Stimulated activated effector memory CD8-positive, alpha-beta T cell treated with anti-CD3 and anti-CD28 coated beads, Interleukin-12 subunit alpha, Interleukin-12 subunit beta, amount 100 ng/mL, for 72 hours (primary cell): ENCODE measurements at regions not wholly inside any gene's neighbourhood (a gene's known extent, or its start where the extent isn't known, plus 50 kb on each side); places are given as distances from the start of the nearest gene placed in this dataset.

ENCODE experiments used
- ATAC-seq: fragments of 150-1000 bp; cut with Tn5 transposase; 2 replicates; pipeline ENCODE4 v1.10.0; 2021
- DNase-seq, 2 donors: peaks; one replicate each; pipeline ENCODE4 v3.0.0; 2021 to 2022; ENCODE audit warnings: low spot score in 2 of 2
- H3K27ac Mint-ChIP-seq: one replicate; pipeline ENCODE4 v1.8.0; 2022; ENCODE audit warnings: mild to moderate bottlenecking, mixed read lengths
- H3K36me3 Mint-ChIP-seq: one replicate; pipeline ENCODE4 v1.8.0; 2022; ENCODE audit warnings: mild to moderate bottlenecking, mixed read lengths
- H3K4me1 Mint-ChIP-seq: one replicate; pipeline ENCODE4 v1.8.0; 2022; ENCODE audit warnings: mixed read lengths
- H3K4me3 Mint-ChIP-seq: one replicate; pipeline ENCODE4 v1.8.0; 2022; ENCODE audit warnings: mild to moderate bottlenecking, mixed read lengths
- H3K9me3 Mint-ChIP-seq: one replicate; pipeline ENCODE4 v1.8.0; 2022; ENCODE audit warnings: mixed read lengths

DNA sequence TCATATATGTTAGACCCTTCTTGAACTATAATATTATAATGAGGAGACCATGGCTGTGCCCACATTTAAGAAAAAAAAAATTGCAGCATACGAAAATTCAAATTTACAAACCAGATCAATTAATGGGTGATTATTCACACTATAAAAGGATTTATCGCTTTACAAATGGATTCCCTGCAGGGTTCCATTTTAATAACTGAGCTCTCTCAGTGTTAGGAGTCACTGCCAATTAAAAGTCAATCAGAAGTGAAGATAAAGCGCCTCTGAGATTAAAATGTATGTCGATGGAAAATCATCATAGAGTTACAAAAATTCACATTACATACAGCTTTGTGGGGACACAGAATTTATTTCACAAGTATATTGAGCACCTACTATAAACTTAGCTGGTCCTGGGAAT is 66.6 kb upstream of the SMARCA2 start:
- DNase-seq: no peak
- Mint-ChIP-seq H3K9me3 (no peaks in the 10 kb centered on the region), H3K4me3 (no peak overlapping the region), H3K4me1 (no peaks in the 10 kb centered on the region), H3K36me3 (no peaks in the 10 kb centered on the region), H3K27ac (no peak overlapping the region)
- no peak for ATAC-seq

GRCh38 chr9:1951446-1951845 is 63.7 kb upstream of the SMARCA2 start:
- Mint-ChIP-seq H3K4me3 (no peak overlapping the region), H3K4me1 (no peaks in the 10 kb centered on the region), H3K9me3 (no peaks in the 10 kb centered on the region), H3K27ac (no peak overlapping the region), H3K36me3 (no peaks in the 10 kb centered on the region)
- DNase-seq: no peak
- no peak for ATAC-seq

- Mint-ChIP-seq H3K27ac (no peak overlapping the region), H3K4me1 (no peaks in the 10 kb centered on the region)
Measured at GRCh38 chr9:1952001-1952400, 63.1 kb upstream of the SMARCA2 start.

DNA sequence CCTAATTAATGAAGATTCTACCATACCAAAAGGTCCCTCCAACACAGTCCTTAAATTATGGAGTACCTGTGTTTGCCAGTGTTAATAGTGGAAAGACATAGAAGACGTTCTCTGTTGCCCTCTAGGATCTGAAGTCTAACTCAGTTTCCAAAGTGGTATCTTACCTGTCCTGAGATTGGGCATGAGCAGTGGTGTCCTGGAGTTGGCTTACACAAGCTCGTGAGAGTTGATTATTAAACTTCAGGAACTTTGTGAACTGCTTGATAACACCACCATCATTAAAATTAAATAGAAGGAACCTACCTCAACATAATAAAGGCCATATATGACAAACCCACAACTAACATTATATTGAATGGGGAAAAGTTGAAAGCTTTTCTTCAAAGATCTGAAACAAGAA is 60.9 kb upstream of the SMARCA2 start:
- DNase-seq: no peak
- Mint-ChIP-seq H3K27ac (no peak overlapping the region), H3K4me1 (no peaks in the 10 kb centered on the region), H3K4me3 (no peak overlapping the region), H3K36me3 (no peaks in the 10 kb centered on the region), H3K9me3 (no peaks in the 10 kb centered on the region)
- ATAC-seq: no peak

More at GRCh38 chr9:1952001-1952400, 63.1 kb upstream of the SMARCA2 start:
- Mint-ChIP-seq H3K36me3 (no peaks in the 10 kb centered on the region), H3K9me3 (no peaks in the 10 kb centered on the region), H3K4me3 (no peak overlapping the region)
- DNase-seq: no peak
- ATAC-seq: no peak

GRCh38 chr9:1956958-1957357 is 58.2 kb upstream of the SMARCA2 start:
- Mint-ChIP-seq H3K27ac (no peak overlapping the region), H3K9me3 (no peaks in the 10 kb centered on the region), H3K36me3 (no peaks in the 10 kb centered on the region), H3K4me3 (no peak overlapping the region), H3K4me1 (no peaks in the 10 kb centered on the region)
- DNase-seq (no peak), ATAC-seq (no peak)

DNA sequence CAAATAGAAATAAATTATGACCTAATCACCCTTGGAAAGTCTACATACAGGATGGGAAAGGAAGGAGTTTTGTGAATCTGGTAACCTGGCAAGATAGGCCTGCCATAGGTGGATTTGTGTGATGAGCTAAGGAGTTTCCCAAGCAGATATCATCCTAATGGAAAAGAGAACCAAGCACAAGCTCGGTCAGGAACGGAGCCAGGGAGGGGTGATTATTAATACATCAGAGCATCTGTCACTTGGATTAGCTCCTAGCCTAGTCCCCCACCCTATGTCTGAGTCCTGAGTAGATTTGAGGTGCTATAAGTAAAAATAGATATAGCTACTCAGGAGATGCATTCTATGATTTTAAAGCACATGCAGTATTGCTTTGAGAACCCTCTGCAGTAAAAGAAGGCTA is 57.3 kb upstream of the SMARCA2 start:
- DNase-seq: no peak
- Mint-ChIP-seq H3K36me3 (no peaks in the 10 kb centered on the region), H3K4me1 (no peaks in the 10 kb centered on the region), H3K9me3 (no peaks in the 10 kb centered on the region), H3K27ac (no peak overlapping the region), H3K4me3 (no peak overlapping the region)
- no peak for ATAC-seq

DNA sequence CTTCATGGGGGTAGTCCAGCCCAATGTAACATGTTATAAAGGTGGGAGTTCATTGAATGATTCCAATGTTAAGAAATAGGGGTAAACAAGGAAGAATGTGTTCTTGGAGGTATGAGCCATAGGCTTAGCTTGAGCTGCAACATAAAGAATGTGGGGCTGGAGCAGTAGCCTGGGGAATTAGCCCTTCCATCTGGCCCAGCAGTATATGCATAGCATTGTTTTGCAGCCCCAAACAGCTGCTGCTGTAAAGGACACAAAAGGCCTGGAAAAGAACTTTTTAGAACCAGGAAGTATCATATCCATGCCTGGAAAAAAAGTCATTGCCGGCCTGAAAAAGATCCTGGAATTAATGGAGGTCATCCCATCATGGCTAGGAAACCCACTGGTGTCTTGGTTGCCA is 55.8 kb upstream of the SMARCA2 start:
- no peaks in the 10 kb centered on the region for H3K36me3 Mint-ChIP-seq
- DNase-seq: no peak
- no peaks in the 10 kb centered on the region for H3K9me3 Mint-ChIP-seq
- no peak overlapping the region for H3K27ac Mint-ChIP-seq
- H3K4me1 Mint-ChIP-seq: no peaks in the 10 kb centered on the region
- H3K4me3 Mint-ChIP-seq: no peak overlapping the region
- ATAC-seq: no peak

DNA sequence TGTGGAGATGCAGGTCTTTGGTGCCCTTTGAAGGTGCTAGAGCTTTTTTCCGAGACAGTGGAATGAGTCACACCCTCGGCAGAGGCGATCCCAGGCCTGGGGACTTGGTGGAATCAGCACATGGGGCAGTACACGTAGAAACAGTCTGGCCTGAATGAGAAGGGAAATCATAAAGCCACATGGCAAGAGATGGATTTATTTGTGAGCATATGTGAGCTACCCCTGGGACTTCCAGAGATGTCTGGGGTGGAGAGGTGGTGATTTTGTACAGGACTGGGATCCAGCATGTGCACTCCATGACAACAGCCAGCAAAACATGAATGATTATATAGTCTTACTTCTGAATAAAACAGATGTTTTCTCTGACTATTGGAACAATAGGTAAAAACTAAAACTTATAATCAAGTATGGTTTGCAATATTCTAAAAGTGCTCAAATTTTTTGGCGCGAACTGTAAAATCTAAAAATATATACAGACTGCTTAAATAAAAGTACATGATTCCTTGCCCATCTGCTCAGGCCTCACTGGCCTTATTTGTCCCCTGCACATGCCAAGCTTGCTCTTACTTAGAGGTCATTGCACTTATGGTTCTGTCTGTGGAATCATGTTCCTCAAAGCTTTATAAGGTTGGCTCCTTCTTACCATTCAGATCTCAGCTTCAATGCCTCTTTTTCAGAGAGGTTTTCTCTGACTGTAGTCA is 54.7 kb upstream of the SMARCA2 start:
- Mint-ChIP-seq H3K4me3 (no peak overlapping the region), H3K27ac (no peak overlapping the region), H3K4me1 (no peaks in the 10 kb centered on the region), H3K9me3 (no peaks in the 10 kb centered on the region), H3K36me3 (no peaks in the 10 kb centered on the region)
- DNase-seq: no peak
- no peak for ATAC-seq

GRCh38 chr9:1962122-1962521 is 53.0 kb upstream of the SMARCA2 start:
- ATAC-seq: no peak
- Mint-ChIP-seq H3K27ac (no peak overlapping the region), H3K4me1 (no peaks in the 10 kb centered on the region), H3K36me3 (no peaks in the 10 kb centered on the region), H3K4me3 (no peak overlapping the region), H3K9me3 (no peaks in the 10 kb centered on the region)
- DNase-seq: no peak

- DNase-seq (no peak), ATAC-seq (no peak)
- no peak overlapping the region for H3K27ac Mint-ChIP-seq
- H3K4me1 Mint-ChIP-seq: no peaks in the 10 kb centered on the region
- no peak overlapping the region for H3K4me3 Mint-ChIP-seq
- no peaks in the 10 kb centered on the region for H3K36me3 Mint-ChIP-seq
- no peaks in the 10 kb centered on the region for H3K9me3 Mint-ChIP-seq
Measured at GRCh38 chr9:1962588-1963106, 52.5 kb upstream of the SMARCA2 start.

DNA sequence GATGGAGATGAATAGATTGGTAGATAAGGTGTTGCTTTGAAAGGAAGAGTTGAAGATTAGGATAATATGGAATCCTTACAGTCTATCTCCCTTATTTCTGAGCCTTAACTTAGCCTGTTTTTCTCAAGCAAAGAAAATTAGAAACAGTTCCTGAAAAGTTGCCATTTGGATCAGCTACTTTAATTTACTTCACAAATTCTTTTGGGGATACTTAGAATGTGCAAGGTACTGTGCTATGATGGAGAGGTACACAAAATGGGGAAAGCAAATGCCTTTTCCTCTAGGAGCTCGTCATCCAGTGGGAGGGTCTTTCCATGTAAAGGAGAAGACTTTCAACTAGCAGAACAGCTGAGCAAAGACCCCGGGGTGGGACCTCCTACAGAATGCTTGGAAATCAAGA is 51.1 kb upstream of the SMARCA2 start:
- ATAC-seq (no peak), DNase-seq (no peak)
- H3K4me1 Mint-ChIP-seq: no peaks in the 10 kb centered on the region
- H3K4me3 Mint-ChIP-seq: no peak overlapping the region
- no peaks in the 10 kb centered on the region for H3K36me3 Mint-ChIP-seq
- H3K27ac Mint-ChIP-seq: no peak overlapping the region
- H3K9me3 Mint-ChIP-seq: no peaks in the 10 kb centered on the region
